T47D (cell line): ENCODE measurements at regions not wholly inside any gene's neighbourhood (a gene's known extent, or its start where the extent isn't known, plus 50 kb on each side); places are given as distances from the start of the nearest gene placed in this dataset.

Source experiments
- DNase-seq, 2 experiments: peaks; one replicate each; pipeline versions ENCODE4 v3.0.0 to v3.0.0-alpha.2; 2011 to 2012; ENCODE audit warnings: low read depth in 1 of 2, low spot score in 1 of 2
- JUND ChIP-seq: IDR thresholded peaks from 2 replicates; pipeline ENCODE4 v1.6.1; 2012; ENCODE audit warnings: low read depth
- in situ Hi-C: cut with HindIII; loops from 2 replicates; pipeline ENCODE4 v1.10.0; 2016; ENCODE audit warnings: low sequenced_read_pairs, low pct_unique_long_range_greater_than_20kb

GRCh38 chr12:111204788-111205241 lies 164.1 kb downstream of the PHETA1 start:
- DNase-seq = no peak
- no peak for TF ChIP-seq JUND
- in situ Hi-C loops = no loop called here

GRCh38 chr12:111203969-111204368 lies 164.9 kb downstream of the PHETA1 start:
- in situ Hi-C loops = no loop called here
- no peak for DNase-seq
- no peak for TF ChIP-seq JUND

- in situ Hi-C loops = no loop called here
- no peak for DNase-seq
- no peak for TF ChIP-seq JUND
These were observed 165.4 kb downstream of the PHETA1 start for GRCh38 chr12:111203446-111203845.

GRCh38 chr12:111202237-111202915 lies 166.5 kb downstream of the PHETA1 start:
- no peak for TF ChIP-seq JUND
- in situ Hi-C loops = no loop called here
- DNase-seq = no peak

- in situ Hi-C loops = no loop called here
- TF ChIP-seq JUND = no peak
- peak in 1 of 2 experiments; percentile 9 for DNase-seq
These were observed 167.2 kb downstream of the PHETA1 start for GRCh38 chr12:111201495-111202236.

GRCh38 chr12:111201036-111201435 lies 167.9 kb downstream of the PHETA1 start:
- no peak for DNase-seq

GRCh38 chr12:111197376-111197944 lies 171.4 kb downstream of the PHETA1 start:
- in situ Hi-C loops = no loop called here
- no peak for DNase-seq
- TF ChIP-seq JUND = no peak

More at GRCh38 chr12:111201036-111201435, 167.9 kb downstream of the PHETA1 start:
- TF ChIP-seq JUND = no peak
- in situ Hi-C loops = no loop called here

- DNase-seq = no peak
- in situ Hi-C loops = no loop called here
- no peak for TF ChIP-seq JUND
These were observed 172.4 kb downstream of the PHETA1 start for GRCh38 chr12:111196532-111196931.

- in situ Hi-C loops = no loop called here
- no peak for DNase-seq
- no peak for TF ChIP-seq JUND
These were observed 173.6 kb downstream of the PHETA1 start for GRCh38 chr12:111195316-111195715.

GRCh38 chr12:111194703-111195051 lies 174.2 kb downstream of the PHETA1 start:
- DNase-seq = no peak
- in situ Hi-C loops = no loop called here
- no peak for TF ChIP-seq JUND

GRCh38 chr12:111193977-111194702 lies 174.8 kb downstream of the PHETA1 start:
- no peak for TF ChIP-seq JUND
- in situ Hi-C loops = no loop called here
- no peak for DNase-seq

GRCh38 chr12:111193496-111193895 lies 175.4 kb downstream of the PHETA1 start:
- in situ Hi-C loops = no loop called here
- no peak for TF ChIP-seq JUND
- no peak for DNase-seq
